AG10803 (cell line): ENCODE measurements at regions not wholly inside any gene's neighbourhood (a gene's known extent, or its start where the extent isn't known, plus 50 kb on each side); places are given as distances from the start of the nearest gene placed in this dataset.

ENCODE experiments used
- DNase-seq: peaks from one replicate; pipeline ENCODE4 v3.0.0; 2010; ENCODE audit warnings: low read depth
- H3K4me3 ChIP-seq: 2 replicates; pipeline ENCODE4 v1.5.1; 2011; ENCODE audit warnings: mild to moderate bottlenecking, low read length, control low read depth
- TF ChIP-seq, protein P1 (sequence below): conservative IDR thresholded peaks from 2 replicates; pipeline ENCODE4 v1.5.1; 2011; ENCODE audit warnings: mild to moderate bottlenecking, low read length, control low read depth, inconsistent platforms

DNA sequence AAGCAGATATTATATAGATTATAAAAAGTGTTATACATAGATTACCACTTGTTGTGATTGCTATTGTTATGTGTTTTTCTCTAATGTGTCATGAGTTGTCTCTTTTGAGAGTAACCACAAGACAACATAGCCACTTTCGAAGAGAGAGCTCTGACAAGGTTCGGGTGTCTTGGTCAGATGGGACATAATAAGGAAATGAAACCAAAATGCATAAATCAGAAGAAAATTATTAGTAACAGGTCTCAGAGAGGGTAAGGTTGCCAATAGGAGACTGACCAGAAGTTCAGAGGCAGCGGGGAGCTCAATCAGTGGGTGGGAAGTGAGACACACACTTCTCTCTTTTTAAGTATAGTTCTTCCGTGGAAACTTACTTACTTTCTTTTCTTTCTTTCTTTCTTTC, 639.2 kb upstream of the POT1 start:
- DNase-seq = no peak
- TF ChIP-seq, protein P1, sequence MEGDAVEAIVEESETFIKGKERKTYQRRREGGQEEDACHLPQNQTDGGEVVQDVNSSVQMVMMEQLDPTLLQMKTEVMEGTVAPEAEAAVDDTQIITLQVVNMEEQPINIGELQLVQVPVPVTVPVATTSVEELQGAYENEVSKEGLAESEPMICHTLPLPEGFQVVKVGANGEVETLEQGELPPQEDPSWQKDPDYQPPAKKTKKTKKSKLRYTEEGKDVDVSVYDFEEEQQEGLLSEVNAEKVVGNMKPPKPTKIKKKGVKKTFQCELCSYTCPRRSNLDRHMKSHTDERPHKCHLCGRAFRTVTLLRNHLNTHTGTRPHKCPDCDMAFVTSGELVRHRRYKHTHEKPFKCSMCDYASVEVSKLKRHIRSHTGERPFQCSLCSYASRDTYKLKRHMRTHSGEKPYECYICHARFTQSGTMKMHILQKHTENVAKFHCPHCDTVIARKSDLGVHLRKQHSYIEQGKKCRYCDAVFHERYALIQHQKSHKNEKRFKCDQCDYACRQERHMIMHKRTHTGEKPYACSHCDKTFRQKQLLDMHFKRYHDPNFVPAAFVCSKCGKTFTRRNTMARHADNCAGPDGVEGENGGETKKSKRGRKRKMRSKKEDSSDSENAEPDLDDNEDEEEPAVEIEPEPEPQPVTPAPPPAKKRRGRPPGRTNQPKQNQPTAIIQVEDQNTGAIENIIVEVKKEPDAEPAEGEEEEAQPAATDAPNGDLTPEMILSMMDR = no peak
- no peak overlapping the region for H3K4me3 ChIP-seq

DNA sequence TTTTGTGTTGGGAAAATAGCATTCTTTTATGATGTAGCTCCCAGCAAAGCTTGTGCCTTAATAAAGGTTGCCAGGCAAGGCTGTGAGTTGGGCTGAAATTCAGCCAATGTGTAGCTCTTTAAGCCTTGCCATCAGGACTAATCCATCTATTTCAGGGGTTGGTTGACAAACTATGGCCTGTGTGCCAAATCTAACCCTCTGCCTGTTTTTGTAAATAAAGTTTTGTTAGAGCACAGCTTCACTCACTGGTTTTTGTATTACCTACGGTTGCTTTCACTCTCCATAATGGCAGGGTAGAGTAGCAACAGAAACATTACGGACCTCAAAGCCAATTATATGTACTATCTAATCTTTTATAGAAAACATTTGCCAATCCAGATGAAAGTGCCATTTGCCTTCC, 638.1 kb upstream of the POT1 start:
- no peak for DNase-seq
- H3K4me3 ChIP-seq = no peak overlapping the region
- TF ChIP-seq, protein P1 = no peak

DNA sequence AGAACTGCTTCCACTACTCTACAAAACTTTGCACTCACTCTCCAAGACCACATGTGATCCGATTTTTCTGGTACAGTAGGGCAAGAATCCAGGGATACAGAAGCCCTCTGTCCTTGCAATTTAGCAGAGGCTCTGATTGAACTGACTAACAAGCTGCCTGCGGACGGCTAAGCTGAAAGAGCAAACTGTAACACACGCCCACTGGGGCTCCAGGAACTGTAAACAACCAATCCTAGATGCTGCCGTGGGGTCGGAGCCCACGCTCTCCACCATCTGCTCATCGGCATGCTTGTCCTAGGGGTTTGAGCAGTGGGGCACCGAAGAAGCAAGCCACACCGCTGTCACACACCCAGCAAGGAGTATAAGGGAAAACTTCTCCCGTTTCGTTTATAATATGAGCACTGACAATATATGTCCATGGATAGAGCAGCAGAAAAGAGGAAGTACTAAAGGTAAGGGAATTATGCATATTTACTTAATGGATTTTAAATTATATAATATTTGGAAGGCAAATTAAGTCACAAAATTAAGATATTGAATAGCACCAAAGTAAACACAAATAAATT, 634.4 kb upstream of the POT1 start:
- TF ChIP-seq, protein P1 = no peak
- H3K4me3 ChIP-seq = no peak overlapping the region
- DNase-seq = no peak

DNA sequence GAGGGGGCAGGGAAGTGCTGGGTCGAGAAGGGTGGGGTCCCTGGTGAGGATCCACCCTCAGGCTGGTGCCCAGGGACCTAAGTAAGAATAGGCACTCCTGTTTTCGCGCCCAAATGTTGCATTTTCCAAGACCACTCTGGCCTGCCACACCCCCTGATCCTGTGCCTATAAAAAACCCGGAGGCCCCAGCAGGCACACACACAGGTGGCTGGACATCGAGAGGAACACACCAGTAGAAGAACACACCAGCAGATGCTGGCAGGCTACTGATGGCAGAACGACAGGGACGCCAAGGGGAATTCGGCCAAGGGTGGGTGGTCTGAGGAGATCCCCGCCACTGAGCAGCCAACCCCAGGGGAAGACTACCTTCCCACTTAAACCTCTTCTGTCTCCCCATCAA, 633.9 kb upstream of the POT1 start:
- no peak overlapping the region for H3K4me3 ChIP-seq
- TF ChIP-seq, protein P1 = no peak
- no peak for DNase-seq

DNA sequence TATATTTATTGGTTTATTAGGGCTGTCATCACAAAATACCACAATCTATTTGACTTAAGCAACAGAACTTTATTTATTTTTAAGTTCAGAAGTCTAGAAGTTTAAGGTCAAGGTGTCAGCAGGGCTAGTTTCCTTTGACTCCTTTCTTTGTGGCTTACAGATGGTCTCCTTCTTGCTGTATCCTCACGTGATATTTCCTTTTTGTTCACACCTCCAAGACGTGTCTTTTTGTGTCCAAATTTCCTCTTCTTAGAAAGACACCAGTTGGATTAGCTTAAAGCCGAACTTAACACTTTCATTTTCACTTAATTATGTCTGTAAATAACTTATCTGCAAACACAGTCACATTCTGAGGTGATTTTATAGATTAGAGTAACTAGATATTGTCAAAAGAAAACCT, 631.4 kb upstream of the POT1 start:
- TF ChIP-seq, protein P1 = no peak
- no peak overlapping the region for H3K4me3 ChIP-seq
- DNase-seq = no peak

DNA sequence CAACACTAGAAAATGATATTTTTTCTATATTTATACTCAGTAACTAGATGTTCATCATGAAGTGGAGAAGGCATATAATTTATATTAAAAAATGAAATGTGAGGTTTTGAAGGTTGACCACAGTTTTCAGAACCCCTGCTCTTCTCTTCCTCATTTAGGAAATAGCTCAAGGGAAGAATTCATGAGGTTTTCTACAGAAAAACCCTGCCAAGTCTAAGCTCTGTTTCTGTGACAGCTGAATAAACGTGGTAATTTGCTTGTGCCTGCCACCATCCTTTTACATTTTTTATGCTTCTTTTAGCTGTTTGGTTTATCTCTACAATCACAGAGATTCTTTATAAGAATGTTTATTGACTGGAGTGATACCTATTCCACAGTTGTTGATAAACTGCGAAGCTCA, 630.3 kb upstream of the POT1 start:
- H3K4me3 ChIP-seq = no peak overlapping the region
- TF ChIP-seq, protein P1 = no peak
- DNase-seq = no peak

DNA sequence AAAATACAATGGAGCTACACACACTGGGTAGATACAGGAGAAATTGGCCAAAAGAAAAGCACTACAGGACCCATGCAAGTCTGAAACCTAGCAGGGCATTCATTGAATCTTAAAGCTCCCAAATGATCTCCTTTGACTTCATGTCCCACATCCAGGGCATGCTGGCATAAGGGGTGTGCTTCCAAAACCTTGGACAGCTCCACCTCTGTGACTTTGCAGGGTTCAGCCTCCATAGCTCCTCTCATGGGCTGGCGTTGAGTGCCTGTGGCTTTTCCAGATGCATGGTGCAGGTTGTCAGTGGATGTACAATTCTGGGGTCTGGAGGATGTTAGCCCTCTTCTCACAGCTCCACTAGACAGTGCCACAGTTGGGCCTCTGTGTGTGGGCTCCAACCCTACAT, 626.3 kb upstream of the POT1 start:
- TF ChIP-seq, protein P1 = no peak
- H3K4me3 ChIP-seq = no peak overlapping the region
- DNase-seq = no peak
